HG03442 (cell line): ENCODE measurements at regions not wholly inside any gene's neighbourhood (a gene's known extent, or its start where the extent isn't known, plus 50 kb on each side); places are given as distances from the start of the nearest gene placed in this dataset.
"Not testable (repeated sequence)": the region's sequence is repeated elsewhere in the genome, so short reads cannot be mapped to it uniquely, and the experiment has no call there.

Source experiments
- ATAC-seq: cut with Tn5 transposase; IDR thresholded peaks from one replicate; pipeline ENCODE4 v1.9.1; 2021; ENCODE audit warnings: mild to moderate bottlenecking, moderate library complexity; ENCODE audit not compliant: unreplicated experiment

GRCh38 chr5:92841604-92842155, 739.3 kb downstream of the NR2F1-AS1 start:
- ATAC-seq: no peak

GRCh38 chr5:92838253-92838652, 742.8 kb downstream of the NR2F1-AS1 start:
- ATAC-seq: no peak

GRCh38 chr5:92836855-92837755, 743.9 kb downstream of the NR2F1-AS1 start:
- ATAC-seq: no peak

DNA sequence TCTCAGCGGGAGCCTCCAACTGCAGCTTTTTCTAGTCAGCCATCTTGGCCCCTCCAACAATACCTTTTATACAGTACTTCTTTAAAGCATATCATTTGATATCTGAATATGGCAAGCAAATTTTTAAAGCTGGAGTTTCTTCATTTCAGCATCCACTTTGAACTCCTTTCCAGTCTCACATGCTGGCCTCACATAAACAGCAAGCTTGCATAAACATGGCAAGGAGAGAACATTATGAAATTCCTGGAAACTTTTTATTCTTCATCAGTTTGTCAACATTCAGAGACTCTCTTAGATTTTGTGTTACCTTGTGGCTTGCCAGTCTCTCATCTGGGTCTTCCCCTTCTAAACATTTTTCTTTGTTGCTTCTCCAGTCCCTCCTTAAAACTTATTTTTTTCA, 745.3 kb downstream of the NR2F1-AS1 start:
- ATAC-seq: no peak

- not testable (repeated sequence) for ATAC-seq
Measured at GRCh38 chr5:92823551-92823950, 757.5 kb downstream of the NR2F1-AS1 start.

- no peak for ATAC-seq
Measured at GRCh38 chr5:92822183-92822582, 758.8 kb downstream of the NR2F1-AS1 start.

DNA sequence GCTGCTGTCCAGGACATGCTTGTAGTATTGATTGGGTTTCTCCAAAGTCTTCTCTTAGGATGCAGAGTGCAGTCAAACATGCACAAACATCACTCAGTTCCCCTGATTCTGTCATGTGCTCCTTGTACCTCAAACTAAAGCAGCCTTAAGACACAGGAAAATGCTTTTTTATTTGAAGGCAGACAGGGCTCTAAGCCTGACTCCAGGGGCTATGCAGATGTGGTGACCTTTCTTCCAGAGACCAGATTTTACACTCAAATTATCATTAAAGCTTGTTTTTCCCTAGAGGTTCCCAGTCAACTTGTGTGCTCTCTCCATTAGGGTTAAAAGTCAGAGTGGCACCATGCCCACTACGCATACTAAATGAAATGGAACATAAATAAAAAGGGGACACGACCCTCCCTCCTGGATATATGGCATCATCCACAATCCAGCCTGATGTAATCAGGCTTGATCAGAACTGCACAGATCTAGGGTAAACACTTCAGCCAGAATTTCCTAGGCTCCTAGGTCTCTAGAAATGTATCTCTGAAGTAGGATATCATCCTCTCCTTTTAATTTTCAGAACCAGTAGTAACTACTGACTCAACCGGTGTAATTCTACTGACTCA, 771.1 kb downstream of the NR2F1-AS1 start:
- no peak for ATAC-seq

DNA sequence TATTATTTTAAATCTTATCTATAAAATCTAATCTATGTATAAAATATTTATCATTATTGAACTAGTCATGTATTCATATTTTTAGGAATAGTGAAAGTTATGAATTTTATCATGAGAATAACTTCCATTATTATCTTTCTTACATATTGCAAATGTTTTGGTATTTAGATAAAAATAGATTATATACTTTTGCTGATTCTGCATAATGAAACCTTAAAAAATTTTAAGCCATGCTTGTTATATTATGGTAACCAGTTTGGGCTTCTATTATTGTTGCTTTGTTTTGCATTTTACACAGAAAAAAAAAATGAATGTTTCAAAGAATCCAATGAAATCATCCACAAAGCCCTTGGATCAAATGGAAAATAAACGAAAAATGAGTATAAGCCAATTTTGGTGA, 772.5 kb downstream of the NR2F1-AS1 start:
- ATAC-seq: no peak

GRCh38 chr5:92807085-92807484, 773.9 kb downstream of the NR2F1-AS1 start:
- no peak for ATAC-seq

DNA sequence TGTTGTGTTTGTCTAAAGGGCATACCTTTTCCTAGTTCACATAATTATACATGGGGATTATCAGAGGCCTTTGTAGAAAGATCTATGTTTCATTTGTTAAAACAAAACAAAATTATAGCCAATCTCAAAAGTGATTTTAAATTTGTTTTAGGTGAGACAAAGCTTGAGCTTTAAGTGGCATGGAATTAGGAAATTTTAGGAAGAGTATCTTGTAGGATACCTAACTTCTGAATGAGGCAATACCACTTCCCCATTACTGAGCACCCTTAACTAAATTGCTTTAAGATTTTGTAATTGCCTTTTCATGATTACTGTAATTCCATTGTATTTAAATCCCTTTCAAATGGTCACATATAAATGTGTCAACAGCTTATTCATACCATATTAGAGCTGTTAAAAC, 775.6 kb downstream of the NR2F1-AS1 start:
- no peak for ATAC-seq

GRCh38 chr5:92801911-92802310, 779.1 kb downstream of the NR2F1-AS1 start:
- ATAC-seq: no peak

- ATAC-seq: no peak
Measured at GRCh38 chr5:92800365-92800764, 780.7 kb downstream of the NR2F1-AS1 start.

GRCh38 chr5:92795633-92796032, 785.4 kb downstream of the NR2F1-AS1 start:
- no peak for ATAC-seq

DNA sequence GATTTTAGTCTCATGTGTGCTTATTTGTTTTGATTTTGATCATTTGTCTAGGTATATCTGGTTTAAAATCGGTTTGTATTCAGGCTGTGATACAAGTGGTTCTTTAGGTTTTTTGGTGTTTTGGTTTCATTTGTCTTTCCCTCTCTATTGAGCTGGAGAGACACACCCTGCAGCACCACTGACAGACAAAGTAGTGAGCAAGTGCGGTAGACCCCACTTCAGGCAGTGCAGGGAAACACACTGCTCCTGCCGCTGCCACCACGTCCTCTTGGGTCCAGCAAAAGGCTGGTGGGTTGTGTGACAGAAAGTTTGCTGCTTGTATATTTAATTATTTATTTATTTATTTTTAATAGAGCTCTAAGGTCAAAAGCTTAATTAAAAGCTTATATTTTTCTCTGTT, 801.0 kb downstream of the NR2F1-AS1 start:
- ATAC-seq: no peak

- no peak for ATAC-seq
Measured at GRCh38 chr5:92779536-92779935, 801.5 kb downstream of the NR2F1-AS1 start.

DNA sequence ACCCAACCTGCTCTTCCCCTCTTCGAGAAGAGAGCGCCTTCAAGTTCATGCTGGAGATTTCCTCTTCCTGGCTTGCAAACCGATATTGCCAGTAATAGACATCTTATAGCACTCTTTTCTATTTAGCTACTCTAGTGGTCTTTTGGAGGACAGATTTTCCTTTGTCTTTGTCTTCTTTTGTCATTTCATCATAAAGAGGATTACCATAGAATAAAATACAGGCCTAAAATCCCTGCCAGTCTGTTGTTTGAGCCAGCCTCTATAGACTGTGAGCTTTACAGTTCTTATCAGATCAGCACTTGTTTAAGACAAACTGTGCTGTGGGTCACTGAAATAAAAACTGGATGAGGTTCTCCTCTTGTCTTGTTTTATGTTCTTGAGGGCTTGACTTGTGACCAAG, 802.8 kb downstream of the NR2F1-AS1 start:
- no peak for ATAC-seq

- ATAC-seq: no peak
Measured at GRCh38 chr5:92777421-92777820, 803.6 kb downstream of the NR2F1-AS1 start.

- no peak for ATAC-seq
Measured at GRCh38 chr5:92775711-92776615, 805.1 kb downstream of the NR2F1-AS1 start.

DNA sequence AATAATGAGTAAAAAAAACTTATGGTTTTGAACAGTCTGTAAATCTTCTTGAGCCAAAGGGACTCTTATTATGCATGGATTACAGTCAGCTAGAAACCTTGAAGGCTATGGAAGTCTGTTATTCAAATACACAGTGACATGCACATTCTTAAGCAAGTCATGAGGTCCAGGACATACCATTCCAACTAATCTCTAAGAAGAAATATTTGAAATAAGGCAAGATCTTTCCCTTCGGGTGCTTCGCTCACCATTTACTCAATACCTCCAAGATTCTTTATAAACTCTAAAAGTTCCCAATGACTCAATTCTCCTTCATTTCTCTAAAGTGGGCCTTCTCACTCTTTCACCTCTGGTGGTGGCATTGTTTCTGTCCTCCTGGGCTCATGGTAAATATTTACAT, 811.0 kb downstream of the NR2F1-AS1 start:
- ATAC-seq: no peak

GRCh38 chr5:92761585-92761984, 819.4 kb downstream of the NR2F1-AS1 start:
- ATAC-seq: no peak

- no peak for ATAC-seq
Measured at GRCh38 chr5:92760550-92760949, 820.5 kb downstream of the NR2F1-AS1 start.
